HPDE6-E6E7 (cell line): ENCODE measurements at regions not wholly inside any gene's neighbourhood (a gene's known extent, or its start where the extent isn't known, plus 50 kb on each side); places are given as distances from the start of the nearest gene placed in this dataset.

Source experiments
- DNase-seq: peaks from one replicate; pipeline ENCODE4 v3.0.0; 2011; ENCODE audit warnings: missing footprints; ENCODE audit errors: extremely low spot score

DNA sequence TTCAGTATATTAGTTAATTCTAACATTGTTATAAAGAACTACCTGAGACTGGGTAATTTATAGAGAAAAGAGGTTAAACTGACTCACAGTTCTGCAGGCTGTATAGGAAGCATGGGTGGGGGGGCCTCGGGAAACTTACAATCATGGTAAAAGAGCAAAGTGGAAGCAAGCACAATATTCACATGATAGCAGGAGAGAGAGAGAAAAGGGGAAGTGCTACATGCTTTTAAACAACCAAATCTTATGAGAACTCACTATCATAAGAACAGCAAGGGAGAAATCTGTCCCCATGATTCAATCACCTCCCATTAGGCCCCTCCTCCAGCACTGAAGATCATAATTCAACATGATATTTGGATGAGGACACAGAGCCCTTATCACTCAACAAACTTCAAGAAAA, 324.9 kb downstream of the ZNF608 start:
- no peak for DNase-seq

DNA sequence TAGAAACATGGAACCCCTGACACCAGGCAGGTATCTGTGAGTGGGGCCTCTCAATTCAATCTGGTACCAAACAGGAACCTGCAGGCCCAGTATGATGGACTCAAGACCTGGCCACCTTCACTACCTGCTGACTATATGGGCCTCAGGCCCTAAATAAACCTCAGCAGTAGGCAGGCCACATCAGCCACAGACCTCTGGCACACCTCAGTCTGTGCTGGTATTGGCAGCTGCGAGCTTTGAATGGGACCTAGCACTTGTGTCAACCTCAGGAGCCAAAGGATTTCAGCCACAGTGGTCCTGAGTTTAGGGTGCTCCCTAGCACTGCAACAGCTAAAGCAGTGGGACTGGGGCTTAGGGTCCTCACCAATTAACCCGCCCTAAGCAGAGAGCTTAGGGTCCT, 325.5 kb downstream of the ZNF608 start:
- DNase-seq = no peak

DNA sequence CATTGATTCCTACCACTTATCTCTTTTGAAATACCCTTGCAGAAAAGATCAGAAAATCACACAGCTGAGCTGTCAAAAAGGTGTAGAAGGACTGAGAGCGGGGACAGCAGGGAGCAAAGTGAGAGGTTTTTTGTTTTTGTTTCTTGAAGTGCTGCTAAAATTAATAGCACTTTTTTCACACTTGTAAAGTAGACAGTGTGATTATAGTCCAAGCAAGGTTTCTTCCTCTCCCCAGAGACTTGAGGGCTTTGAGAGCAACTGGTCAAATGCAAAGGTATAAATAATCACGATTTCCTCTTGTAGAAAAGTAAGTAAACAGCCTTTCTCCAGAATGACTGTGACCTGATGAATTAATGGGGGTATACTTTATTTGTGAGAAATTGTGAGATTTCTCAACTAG, 326.9 kb downstream of the ZNF608 start:
- no peak for DNase-seq

DNA sequence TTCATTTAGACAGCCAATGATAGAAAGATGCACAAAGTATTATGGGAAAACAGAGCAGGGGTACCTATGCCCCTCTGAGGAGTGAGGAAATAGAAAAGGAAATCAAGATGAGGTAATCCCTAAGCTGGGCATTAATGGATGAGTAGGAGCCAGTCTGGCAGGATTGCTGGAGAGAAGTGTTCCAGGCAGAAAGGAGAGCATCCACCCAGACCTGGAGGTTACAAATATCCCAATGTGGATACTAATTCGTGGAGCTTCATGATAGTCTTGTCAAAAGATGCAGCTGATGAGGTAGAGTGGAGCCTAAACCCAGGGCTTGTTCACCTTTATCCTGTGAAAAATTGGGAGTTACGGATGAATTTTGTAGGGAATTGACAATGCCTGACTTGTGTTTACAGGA, 328.0 kb downstream of the ZNF608 start:
- no peak for DNase-seq

DNA sequence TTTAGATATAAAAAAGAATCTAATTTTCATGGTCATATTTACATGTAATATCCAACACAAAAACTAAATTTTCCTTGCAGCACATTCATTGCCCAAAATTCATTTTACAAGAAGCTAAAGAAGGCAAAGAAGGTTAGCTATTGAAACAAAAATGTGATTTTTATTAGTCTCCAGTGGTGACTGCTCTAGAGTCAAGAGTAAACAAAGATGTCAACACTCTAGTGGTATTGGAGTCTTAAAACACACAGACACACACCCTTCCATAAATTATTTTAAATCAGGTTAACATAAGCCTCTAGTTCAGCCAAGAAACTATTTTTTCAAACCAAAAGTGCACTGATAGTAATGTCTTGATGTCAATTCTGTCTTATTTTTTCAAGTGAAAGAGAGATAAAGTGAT, 329.2 kb downstream of the ZNF608 start:
- no peak for DNase-seq

DNA sequence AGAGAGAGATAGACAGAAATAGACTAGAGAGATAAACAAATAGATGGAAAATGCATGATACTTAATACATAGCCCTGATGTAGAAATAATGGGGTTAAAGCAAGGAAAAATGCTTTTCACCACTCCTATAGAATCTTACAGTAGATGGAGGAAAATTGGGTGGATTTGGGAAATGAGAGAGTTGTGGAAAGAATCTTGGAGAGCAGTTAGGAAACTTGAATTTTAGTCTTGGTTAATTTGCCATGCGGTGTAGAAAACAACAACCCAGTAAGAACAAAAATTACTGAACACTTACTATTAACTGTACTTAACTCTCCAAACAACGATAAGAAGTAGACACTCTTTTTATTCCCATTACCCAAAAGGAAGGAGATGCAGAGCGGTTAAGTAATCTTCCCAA, 329.8 kb downstream of the ZNF608 start:
- no peak for DNase-seq

DNA sequence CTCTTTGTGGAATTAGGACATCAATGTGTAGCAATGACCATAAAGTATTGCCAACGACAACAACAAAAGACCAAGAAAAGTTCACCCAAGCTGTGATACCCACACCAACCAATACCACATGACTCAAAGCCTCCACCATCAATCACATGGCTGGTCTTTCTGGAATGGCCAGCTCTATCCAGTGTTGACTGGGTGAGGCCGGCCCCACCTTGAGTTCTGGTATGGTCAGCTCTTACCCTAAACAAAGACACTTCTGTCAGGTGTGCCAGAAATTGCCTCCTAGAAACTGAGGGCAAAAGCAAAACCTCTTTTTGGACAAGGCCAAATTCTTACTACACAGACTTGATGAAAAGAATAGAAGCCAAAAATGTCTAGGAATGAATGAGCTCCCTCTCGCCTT, 331.5 kb downstream of the ZNF608 start:
- no peak for DNase-seq

DNA sequence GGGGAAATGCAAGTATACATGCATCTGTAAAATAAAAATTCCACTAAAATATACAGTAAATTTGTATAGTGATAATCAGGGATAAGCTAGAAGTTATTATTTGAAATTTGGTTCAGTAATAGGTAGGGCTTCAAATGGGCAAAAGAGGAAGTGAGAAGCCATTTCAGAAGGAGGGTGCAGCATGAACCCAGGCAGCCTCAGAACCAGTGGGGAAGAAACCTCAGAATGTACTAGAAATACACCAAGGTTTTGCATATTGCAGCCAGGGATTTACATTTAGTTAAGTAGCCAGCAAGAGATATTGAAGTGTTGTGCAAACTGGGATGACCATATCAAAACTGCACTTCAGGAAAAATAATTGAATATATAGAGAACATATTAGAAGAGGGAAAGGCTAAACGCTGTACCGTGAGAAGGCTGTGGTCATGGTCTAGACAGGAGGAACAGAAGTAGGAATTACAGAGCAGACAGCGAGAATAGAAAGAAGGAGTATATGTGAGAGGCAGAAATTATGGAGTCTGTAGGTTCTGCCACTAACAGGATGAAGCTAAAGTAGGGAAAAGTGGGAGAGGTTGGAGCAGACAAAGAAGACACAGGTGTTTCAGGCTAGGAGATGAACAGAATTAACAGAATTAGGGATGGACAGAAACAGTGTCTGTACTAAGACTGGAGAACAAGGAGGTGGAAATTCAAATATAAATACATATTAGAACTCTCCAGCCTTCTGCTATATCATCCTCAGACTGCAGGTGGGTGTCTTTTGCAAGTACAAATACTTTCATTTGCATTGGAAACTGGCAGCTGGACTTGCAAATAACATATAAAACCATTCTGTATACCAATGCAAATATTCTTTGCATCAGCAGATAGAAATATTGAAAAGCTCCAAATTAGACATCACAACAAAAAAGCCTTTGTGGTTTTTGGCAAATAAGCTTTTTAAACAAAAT, 335.6 kb downstream of the ZNF608 start:
- DNase-seq = no peak

DNA sequence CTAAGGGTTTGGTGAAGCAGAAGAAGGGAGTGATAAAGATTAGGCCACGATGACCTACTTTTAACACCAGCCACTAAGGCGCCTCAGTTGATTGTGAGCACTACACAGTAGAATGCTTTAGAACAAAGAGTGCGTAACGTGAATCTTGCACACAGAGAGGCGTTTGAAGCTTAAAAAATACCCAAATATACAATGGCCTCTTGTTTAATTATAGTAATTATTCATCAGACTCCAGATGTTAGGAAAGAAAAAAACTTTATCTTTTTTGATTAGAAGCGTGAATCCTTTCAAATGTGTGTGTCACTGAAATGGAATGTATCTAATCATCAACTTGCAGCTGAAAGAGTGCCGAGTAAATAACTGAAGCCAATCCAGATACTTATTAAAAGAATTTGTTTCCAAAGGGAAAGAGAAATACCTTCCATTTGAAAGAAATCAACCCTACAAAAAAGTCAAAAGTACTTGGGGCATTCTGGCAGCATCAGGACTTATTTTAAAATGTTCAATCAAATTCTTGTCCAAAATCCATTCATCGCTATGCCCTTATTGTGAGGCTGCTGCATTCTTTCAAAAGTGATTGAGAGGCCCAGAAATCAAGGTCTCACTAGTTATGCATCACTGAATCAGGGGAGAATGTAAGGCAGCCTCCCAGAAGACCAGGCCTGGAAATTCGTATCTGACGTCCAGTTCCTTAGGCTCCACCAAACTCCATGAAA, 337.5 kb downstream of the ZNF608 start:
- DNase-seq = no peak

DNA sequence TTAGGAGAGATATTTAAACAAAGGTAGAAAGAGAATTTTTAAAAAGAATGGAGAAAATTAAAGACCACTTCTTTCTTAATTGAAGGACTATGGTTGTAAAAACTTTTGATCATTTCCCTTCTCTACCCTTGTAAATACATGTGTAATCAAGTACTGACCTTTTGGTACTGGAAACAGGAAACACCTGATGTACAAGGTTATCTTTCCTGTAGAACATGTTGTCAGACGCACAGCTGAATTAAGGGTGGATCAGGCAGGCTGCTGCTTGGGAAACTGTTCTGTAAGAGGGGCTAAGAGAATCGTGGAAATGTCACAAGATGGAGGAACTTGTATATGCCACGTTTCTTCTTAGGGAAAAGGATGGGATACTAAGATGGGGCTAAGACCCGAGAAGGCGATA, 341.6 kb downstream of the ZNF608 start:
- DNase-seq = no peak

DNA sequence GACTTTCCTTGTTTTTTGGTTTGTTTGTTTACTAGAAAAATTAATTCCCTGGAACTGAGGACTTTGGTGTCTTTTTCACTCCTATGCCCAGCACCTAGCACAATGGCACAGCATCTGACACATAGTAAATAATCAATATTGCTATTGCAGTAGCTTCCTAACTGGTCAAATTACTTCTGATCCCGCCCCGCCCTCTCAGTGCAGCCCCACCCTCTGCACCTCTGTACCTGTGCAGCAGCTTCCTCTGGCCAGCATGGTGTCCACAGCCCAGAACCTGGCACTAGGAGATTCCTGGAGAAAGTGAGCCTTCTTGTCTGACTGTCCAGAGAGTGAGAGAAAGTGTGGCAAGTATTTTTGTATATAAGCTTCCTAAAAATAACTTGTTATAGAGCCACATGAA, 343.2 kb downstream of the ZNF608 start:
- no peak for DNase-seq

DNA sequence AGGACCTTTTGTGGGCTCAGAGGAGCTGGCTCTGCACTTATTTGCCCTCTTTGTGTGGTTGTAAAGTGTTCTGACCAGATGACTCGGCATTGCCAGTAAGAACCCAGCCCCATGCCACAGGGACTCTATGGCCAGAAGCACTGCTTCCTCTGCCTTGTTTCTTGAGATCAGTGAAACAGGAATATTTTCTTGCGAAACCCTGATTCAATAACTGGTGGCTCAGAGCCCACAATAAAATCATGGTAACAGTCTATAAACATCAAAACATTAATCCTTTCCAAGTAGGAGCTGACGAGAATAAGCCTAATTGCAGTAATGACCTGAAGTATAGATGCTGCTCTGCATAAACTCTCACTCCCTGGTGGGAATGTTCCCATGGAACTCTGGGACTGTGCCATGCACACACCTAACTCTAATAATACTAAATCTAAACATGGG, 344.3 kb downstream of the ZNF608 start:
- DNase-seq = no peak

DNA sequence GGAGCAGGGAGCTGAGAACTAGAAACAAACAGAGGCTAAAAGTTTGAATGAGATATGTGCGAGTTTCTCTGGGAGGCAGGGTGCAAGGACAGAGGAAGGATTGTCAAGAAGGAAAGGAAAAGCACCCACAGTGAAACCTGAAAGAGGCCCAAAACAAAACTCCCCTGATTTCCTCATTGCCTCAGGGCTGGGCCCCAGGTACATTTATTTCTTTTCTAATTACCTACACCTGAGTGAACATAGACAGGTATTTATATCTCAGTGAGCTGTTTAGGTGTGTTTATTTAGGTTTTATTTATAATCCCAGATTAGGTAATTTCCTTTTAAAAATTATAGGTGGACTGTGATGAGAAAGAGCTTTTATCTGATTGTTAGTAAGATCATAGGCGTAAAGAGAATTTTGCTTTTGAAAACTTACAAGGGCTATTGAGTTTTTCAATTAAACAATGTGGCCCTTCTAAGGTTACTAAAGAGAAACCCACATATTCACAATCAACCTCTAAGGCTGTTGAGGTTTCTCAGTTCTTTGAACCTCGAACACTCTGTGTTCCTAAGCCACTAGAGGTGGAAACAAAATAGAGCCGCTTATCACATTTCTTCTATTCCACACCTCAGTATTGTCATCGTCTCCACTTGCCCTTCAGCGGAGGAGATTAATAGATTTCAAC, 344.8 kb downstream of the ZNF608 start:
- no peak for DNase-seq

DNA sequence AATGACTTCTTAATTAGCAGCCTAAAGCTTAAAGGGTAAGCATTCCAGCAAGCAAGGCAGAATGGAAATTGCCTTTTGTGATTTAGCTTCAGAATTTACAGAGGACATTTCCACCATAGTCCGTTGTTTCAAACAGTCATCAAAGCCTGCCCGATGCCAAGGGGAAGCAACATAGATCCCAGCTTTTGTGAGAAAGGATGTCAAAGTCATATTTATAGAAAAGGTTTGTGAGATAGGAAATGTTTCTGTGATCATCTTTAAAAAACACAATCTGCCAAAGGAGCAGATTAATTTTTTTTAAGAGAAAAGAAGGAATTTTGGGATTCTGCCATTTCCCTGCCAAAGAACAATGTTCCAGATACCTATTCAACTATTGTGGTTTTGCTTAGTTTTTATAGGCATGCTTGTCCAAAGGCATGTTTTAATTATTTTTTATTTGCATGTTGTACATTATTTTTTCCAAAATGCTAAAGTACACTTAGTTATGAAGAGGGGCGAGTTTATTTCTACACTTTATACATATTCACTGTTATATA, 346.9 kb downstream of the ZNF608 start:
- no peak for DNase-seq

DNA sequence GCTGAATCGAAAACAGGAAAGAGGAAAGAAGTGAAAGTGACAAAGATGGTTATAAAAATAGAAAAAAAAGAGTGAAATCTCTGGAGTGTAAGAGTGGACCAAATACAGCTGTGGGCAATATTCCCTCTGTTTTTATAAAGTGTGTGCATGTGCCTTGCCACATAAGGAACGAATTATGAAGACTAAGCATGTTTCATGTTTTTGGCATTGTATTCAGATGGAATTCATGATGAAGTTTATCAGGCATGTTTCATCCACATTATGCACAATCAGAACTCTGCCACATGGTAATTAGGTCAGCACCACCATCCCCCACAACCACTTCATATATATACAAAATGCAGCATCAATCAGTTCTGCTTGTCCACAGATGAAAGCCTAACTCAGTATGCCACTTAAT, 348.0 kb downstream of the ZNF608 start:
- no peak for DNase-seq

DNA sequence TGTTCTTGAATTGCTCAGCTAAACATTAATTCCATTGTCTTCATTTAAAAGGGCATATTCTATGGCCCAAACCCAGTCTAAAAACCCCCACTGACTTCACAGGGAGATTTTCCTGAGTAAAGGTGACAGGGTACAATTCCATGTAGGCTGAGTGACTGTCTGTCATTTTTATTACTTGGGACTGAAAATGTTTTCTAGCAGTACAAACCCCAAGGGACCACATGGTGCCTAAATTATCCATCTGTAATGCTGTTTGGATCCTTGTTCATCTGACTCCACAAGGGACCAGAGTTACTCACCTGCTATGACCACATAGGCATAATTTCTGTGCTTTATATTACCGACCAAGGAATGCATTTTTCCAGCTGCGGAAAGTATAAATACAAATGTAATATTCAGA, 349.1 kb downstream of the ZNF608 start:
- no peak for DNase-seq

DNA sequence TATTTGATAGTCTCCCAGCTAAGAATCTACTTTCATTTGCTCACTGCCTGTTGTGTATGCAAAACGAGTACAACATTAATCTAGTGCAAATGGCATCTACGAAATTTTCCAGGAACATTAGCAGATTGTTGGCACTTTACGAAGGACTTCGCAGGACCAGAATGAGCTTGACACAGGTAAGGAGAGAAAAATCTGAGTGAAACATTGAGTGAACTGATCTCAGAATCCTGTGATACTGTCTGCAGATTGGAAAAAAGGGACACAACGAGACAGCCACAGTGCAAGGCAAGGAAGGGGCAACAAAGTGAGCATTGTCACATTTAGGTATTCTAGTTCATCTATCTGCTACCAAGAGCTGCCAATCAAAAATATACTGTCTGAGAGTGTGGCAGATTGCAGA, 350.5 kb downstream of the ZNF608 start:
- no peak for DNase-seq

DNA sequence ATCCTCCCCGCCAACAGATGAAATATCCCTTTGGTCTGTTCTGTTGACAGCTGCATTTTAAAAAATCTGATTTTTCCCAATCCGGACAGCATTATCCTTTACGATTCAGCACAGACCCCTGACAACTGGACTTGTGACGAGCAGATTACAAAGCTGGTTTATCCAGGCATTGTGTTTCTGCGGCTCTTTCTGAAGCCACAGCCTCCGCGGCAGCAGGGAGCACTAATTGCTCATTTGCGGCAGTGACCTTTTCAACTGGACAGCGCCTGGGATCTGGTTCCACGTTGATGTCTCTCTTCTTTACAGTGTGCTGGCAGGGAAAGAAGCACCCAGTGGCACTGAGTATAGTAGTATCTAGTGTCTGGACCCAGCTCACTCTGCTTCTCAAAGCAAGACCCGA, 351.2 kb downstream of the ZNF608 start:
- no peak for DNase-seq

DNA sequence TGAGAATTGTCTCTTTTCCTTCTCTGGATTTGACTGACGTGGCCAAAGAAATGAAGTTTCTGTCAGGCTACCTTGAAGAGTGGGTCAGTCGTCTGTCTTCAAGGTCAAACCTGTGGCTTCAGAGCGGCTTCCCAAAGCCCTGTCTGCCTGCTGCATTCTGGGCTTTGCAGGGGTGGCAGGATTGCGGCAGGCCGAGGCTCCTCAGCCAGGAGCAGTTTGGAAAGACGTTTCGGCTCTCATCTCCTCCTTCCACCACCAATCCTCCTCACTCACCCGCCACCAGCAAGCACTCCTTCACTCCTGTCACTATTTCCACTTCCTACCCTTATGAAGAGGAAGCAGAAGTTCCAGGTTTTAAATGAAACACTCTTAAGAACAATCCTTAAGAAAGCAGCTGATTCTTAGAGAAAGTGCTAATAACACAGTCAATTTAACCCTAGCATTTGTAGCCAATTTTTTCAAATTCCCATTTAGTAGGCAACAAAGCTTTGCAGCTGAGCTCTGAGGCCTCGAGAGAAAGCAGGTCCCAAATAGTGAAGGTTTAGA, 351.7 kb downstream of the ZNF608 start:
- no peak for DNase-seq

DNA sequence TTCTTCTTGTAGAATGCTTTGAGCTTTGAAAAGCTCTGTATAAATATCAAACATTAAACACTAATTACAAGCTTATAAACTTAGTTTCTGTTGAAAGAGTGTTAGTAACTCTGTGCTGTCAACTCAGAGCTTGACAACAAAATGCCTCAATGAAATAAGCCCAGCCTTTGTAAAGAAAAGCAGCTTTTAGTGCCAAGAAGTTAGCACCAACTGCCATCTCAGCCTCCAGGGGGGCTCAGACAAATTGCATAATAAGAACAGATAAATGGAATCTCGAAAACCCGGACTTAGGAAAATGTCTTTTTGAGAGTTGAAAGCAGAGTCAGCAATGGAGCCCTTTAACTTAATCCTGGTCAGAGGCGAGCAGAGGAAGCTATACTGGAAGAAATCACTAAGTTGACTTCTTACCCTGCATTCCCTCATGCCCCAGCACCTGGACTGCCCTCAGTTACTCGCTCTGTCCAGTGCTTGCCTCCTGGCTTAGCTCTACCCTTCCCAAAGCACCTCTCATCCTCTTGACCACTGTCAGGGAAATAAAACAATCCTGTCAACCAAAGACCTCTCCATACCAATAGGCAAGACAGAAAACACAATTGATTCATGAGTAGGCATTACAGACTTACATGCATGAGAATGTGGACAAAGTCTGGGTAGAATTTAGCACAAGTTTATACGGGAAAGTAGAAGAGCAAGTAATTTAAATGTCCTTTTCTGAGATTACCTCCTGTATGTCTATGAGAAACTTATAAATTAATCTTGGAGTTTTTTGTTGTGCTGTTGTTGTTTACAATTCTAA, 352.7 kb downstream of the ZNF608 start:
- DNase-seq = no peak

DNA sequence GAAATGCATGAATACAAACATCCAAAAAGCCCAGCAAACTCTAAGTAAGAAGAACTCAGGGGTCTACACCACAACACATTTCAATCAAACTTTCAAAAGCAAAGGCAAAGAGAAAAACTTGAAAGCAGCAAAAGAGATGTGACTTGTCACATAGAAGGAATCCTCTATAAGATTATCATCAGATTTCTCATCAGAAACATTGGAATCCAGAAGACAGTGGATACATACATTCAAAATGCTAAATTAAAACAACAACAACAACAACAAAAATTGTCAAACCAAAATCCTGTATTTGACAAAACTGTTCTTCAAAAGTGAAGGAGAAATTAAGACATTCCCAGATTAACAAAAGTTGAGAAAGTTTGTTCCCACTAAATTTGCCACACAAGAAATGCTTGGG, 362.7 kb downstream of the ZNF608 start:
- DNase-seq = no peak
